ENCODE measurements at regions not wholly inside any gene's neighbourhood (a gene's known extent, or its start where the extent isn't known, plus 50 kb on each side); places are given as distances from the start of the nearest gene placed in this dataset.

DNA sequence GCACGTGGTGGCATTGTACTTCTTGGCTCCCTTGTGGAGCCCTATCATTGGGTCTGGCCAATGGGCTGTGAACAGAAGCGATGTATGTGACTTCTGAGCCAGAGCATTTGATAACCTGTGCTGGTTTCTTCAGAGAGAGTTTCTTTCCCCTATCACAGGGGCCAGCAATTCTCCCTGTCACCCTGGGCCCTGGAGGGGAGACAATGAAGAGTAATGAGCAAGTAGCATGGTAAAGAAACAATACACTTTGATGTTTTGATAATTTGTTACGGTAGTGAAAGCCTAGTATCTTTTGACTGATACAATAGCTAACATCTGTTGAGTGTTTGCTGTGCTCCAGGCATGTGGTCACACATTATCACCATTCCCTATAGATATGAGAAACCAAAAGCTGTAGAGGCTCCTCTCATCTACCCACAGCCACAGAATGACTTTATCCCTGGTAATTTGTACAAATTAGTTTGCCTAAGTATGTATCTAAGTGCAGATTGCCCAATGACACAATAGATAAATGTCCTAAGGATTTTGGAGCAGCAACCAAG lies 113.4 kb upstream of the SVIL start:
- Mint-ChIP-seq H3K27me3 (peaks cover 14% of the 10 kb centered on the region), H3K4me3 (no peak overlapping the region), H3K4me1 (peaks cover 2% of the 10 kb centered on the region), H3K36me3 (ENCODE audit: low read depth) (no peaks in the 10 kb centered on the region), H3K27ac (no peak overlapping the region)
- no peaks in the 10 kb centered on the region for H3K9me3 ChIP-seq (ENCODE audit: control insufficient read depth, low read length, poor library complexity, severe bottlenecking)
- ATAC-seq (no peak), DNase-seq (no peak)

GRCh38 chr10:29746080-29746797 lies 111.5 kb upstream of the SVIL start:
- H3K9me3 ChIP-seq (ENCODE audit: control insufficient read depth, low read length, poor library complexity, severe bottlenecking) = no peaks in the 10 kb centered on the region
- no peak for ATAC-seq
- Mint-ChIP-seq H3K4me3 (no peak overlapping the region), H3K36me3 (ENCODE audit: low read depth) (no peaks in the 10 kb centered on the region), H3K4me1 (peaks cover 2% of the 10 kb centered on the region), H3K27me3 (peaks cover 15% of the 10 kb centered on the region), H3K27ac (no peak overlapping the region)
- no peak for DNase-seq

- no peaks in the 10 kb centered on the region for H3K9me3 ChIP-seq (ENCODE audit: control insufficient read depth, low read length, poor library complexity, severe bottlenecking)
- DNase-seq (no peak), ATAC-seq (no peak)
- no peak overlapping the region for H3K4me3 Mint-ChIP-seq
- peaks cover 5% of the 10 kb centered on the region for H3K27me3 Mint-ChIP-seq
- no peaks in the 10 kb centered on the region for H3K4me1 Mint-ChIP-seq
- no peaks in the 10 kb centered on the region for H3K36me3 Mint-ChIP-seq (ENCODE audit: low read depth)
- H3K27ac Mint-ChIP-seq = no peak overlapping the region
These were observed 106.3 kb upstream of the SVIL start for GRCh38 chr10:29740981-29741545.

DNA sequence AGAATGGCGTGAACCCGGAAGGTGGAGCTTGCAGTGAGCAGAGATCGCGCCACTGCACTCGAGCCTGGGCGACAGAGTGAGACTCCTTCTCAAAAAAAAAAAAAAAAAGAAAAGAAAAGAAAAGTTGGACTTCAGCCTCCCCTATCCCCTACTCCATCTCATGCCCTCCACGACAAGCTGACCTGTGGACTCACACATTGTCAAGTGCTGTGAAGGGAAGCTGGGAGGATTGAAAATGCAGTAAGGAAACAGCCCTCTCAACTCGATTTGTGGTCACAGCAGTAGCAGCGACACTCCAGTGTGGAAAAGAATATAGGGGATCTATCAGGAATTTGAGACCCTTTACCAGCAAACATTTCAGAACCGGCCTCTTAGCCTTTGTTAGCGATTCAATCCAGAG lies 103.6 kb upstream of the SVIL start:
- Mint-ChIP-seq H3K27ac (no peak overlapping the region), H3K27me3 (peaks cover 2% of the 10 kb centered on the region), H3K4me3 (no peak overlapping the region), H3K4me1 (peaks cover 10% of the 10 kb centered on the region), H3K36me3 (ENCODE audit: low read depth) (no peaks in the 10 kb centered on the region)
- no peaks in the 10 kb centered on the region for H3K9me3 ChIP-seq (ENCODE audit: control insufficient read depth, low read length, poor library complexity, severe bottlenecking)
- DNase-seq (no peak), ATAC-seq (no peak)

DNA sequence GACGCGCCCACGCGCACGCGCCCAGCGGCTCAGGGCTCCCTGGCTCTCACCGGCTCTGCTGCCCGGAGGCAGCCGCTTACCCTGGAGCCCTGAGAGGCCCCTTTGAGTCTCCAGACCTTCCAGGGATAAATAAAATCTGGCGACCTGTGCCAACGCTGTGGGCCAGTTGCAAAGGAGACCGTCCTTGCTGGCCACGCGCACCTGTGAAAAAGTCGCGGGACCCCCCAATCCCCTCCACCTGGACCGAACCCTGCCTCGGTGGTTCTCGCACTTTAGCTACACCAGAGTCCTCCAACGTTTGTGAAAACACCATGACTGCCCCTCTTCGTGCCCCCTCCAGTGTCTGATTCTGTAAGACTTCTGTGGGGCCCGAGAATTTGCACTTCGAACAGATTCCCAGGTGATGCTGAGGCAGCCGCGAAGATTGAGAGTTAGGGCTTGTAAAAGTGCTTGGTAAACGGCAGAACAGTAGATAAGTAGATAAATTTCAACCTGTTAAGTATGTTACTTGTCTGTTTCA lies 102.4 kb upstream of the SVIL start:
- no peaks in the 10 kb centered on the region for H3K36me3 Mint-ChIP-seq (ENCODE audit: low read depth)
- H3K27me3 Mint-ChIP-seq = no peaks in the 10 kb centered on the region
- ATAC-seq = no peak
- no peak for DNase-seq
- peak overlapping the region; percentile 86 for H3K4me3 Mint-ChIP-seq
- no peak overlapping the region for H3K27ac Mint-ChIP-seq
- no peaks in the 10 kb centered on the region for H3K9me3 ChIP-seq (ENCODE audit: control insufficient read depth, low read length, poor library complexity, severe bottlenecking)
- peaks cover 12% of the 10 kb centered on the region for H3K4me1 Mint-ChIP-seq

GRCh38 chr10:29736366-29737073 lies 101.7 kb upstream of the SVIL start:
- H3K4me1 Mint-ChIP-seq = peaks cover 14% of the 10 kb centered on the region
- H3K9me3 ChIP-seq (ENCODE audit: control insufficient read depth, low read length, poor library complexity, severe bottlenecking) = no peaks in the 10 kb centered on the region
- H3K36me3 Mint-ChIP-seq (ENCODE audit: low read depth) = no peaks in the 10 kb centered on the region
- ATAC-seq (peak; percentile 1), DNase-seq (peak; percentile 11 to 16 (median 12))
- H3K27ac Mint-ChIP-seq = no peak overlapping the region
- H3K4me3 Mint-ChIP-seq = peak overlapping the region; percentile 89
- no peaks in the 10 kb centered on the region for H3K27me3 Mint-ChIP-seq

DNA sequence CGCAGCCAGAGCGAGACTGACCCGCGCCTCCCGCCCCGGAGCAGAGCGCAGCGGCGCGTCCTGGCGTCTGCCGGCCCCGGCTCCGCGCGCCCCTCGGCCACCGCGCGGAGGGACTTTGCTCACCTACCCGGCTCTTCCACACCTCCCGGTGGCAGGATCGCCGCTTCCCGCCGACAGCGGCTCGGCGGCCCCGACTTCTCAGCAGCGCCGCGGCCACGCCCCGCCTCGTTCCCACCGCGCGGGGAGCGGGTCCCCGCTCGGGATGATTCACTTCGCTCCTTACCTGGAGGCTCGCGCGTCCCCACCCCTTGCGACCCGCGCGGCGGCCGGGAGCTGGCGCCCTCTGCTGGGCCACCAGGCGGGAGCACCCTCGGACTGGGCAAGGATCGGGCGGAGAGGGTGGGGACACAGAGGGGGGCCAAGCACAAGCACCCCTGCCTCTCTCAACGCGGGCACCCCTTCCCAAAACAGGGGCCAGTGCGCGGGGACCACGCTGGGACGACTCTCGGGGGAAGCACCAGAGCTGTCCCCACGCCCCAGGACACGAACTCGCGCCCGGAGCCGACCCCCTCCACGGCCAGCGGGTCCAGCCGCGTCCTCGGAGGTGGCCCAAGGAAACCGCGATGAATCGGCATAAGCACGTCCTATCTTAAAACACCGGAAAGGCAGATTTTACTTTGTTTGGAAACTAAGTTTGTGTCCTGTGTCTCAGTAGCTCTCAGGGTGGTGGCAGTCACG lies 101.0 kb upstream of the SVIL start:
- DNase-seq (peak; percentile 70 to 79 (median 72)), ATAC-seq (peak; percentile 87)
- peak overlapping the region; percentile 89 for H3K4me3 Mint-ChIP-seq
- H3K27me3 Mint-ChIP-seq = no peaks in the 10 kb centered on the region
- H3K9me3 ChIP-seq (ENCODE audit: control insufficient read depth, low read length, poor library complexity, severe bottlenecking) = no peaks in the 10 kb centered on the region
- no peaks in the 10 kb centered on the region for H3K36me3 Mint-ChIP-seq (ENCODE audit: low read depth)
- H3K27ac Mint-ChIP-seq = no peak overlapping the region
- H3K4me1 Mint-ChIP-seq = peaks cover 18% of the 10 kb centered on the region

- H3K36me3 Mint-ChIP-seq (ENCODE audit: low read depth) = no peaks in the 10 kb centered on the region
- ATAC-seq = peak; percentile 63
- peaks cover 19% of the 10 kb centered on the region for H3K4me1 Mint-ChIP-seq
- H3K27ac Mint-ChIP-seq = peak overlapping the region; percentile 41
- peak; percentile 27 to 36 (median 35) for DNase-seq
- H3K27me3 Mint-ChIP-seq = no peaks in the 10 kb centered on the region
- peak overlapping the region; percentile 87 for H3K4me3 Mint-ChIP-seq
- H3K9me3 ChIP-seq (ENCODE audit: control insufficient read depth, low read length, poor library complexity, severe bottlenecking) = no peaks in the 10 kb centered on the region
These were observed 100.3 kb upstream of the SVIL start for GRCh38 chr10:29734962-29735627.

GRCh38 chr10:29734640-29734961 lies 99.8 kb upstream of the SVIL start:
- ATAC-seq = no peak

GRCh38 chr10:29733323-29733722 lies 98.6 kb upstream of the SVIL start:
- H3K4me3 Mint-ChIP-seq = peak overlapping the region; percentile 45

More at GRCh38 chr10:29734640-29734961, 99.8 kb upstream of the SVIL start:
- no peak for DNase-seq
- H3K9me3 ChIP-seq (ENCODE audit: control insufficient read depth, low read length, poor library complexity, severe bottlenecking) = no peaks in the 10 kb centered on the region
- Mint-ChIP-seq H3K36me3 (ENCODE audit: low read depth) (no peaks in the 10 kb centered on the region), H3K4me1 (peaks cover 20% of the 10 kb centered on the region), H3K27me3 (no peaks in the 10 kb centered on the region), H3K4me3 (peak overlapping the region; percentile 87), H3K27ac (peak overlapping the region; percentile 41)

GRCh38 chr10:29732918-29733317 lies 98.1 kb upstream of the SVIL start:
- peak overlapping the region; percentile 27 for H3K27ac Mint-ChIP-seq
- H3K9me3 ChIP-seq (ENCODE audit: control insufficient read depth, low read length, poor library complexity, severe bottlenecking) = no peaks in the 10 kb centered on the region
- ATAC-seq (no peak), DNase-seq (no peak)
- peaks cover 34% of the 10 kb centered on the region for H3K4me1 Mint-ChIP-seq
- peak overlapping the region; percentile 45 for H3K4me3 Mint-ChIP-seq
- H3K27me3 Mint-ChIP-seq = no peaks in the 10 kb centered on the region
- peaks cover 3% of the 10 kb centered on the region for H3K36me3 Mint-ChIP-seq (ENCODE audit: low read depth)

More at GRCh38 chr10:29733323-29733722, 98.6 kb upstream of the SVIL start:
- H3K4me1 Mint-ChIP-seq = peaks cover 30% of the 10 kb centered on the region
- H3K36me3 Mint-ChIP-seq (ENCODE audit: low read depth) = peaks cover 3% of the 10 kb centered on the region
- H3K27ac Mint-ChIP-seq = peak overlapping the region; percentile 27
- no peaks in the 10 kb centered on the region for H3K9me3 ChIP-seq (ENCODE audit: control insufficient read depth, low read length, poor library complexity, severe bottlenecking)
- ATAC-seq = no peak
- no peaks in the 10 kb centered on the region for H3K27me3 Mint-ChIP-seq
- no peak for DNase-seq

DNA sequence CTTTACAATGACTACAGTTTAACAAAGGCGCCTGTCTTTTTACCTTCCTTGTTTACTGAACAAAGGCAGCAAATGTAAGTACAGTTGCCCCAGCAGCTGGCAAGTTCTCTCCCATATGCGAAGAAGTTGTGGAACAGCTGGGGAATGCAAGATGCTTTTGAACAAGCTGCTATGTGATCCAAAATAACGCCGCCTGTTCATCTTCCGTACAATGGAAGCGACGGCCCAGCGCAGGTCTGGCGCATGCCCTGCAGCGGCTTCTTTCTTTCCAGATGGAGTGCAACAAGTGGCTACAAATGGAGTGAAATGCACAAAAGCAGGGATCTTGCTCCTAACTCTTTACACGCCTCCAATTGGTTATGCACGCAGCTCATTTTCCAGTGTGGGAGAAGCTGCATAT lies 97.0 kb upstream of the SVIL start:
- peaks cover 3% of the 10 kb centered on the region for H3K36me3 Mint-ChIP-seq (ENCODE audit: low read depth)
- no peak overlapping the region for H3K27ac Mint-ChIP-seq
- H3K4me1 Mint-ChIP-seq = peaks cover 39% of the 10 kb centered on the region
- no peaks in the 10 kb centered on the region for H3K9me3 ChIP-seq (ENCODE audit: control insufficient read depth, low read length, poor library complexity, severe bottlenecking)
- peak overlapping the region; percentile 26 for H3K4me3 Mint-ChIP-seq
- no peaks in the 10 kb centered on the region for H3K27me3 Mint-ChIP-seq
- DNase-seq (no peak), ATAC-seq (no peak)

Data from T-helper 17 cell (primary cell).